Natural killer cell (primary cell): ENCODE measurements at regions not wholly inside any gene's neighbourhood (a gene's known extent, or its start where the extent isn't known, plus 50 kb on each side); places are given as distances from the start of the nearest gene placed in this dataset.

Experiments
- ATAC-seq, 3 donors: fragments of 150-1000 bp in 2 of 3; fragments of 200-7000 bp in 1 of 3; cut with Tn5 transposase; 1 replicate in 1 of 3; 2 replicates in 2 of 3; pipeline ENCODE4 v1.10.0; 2021; ENCODE audit warnings: mild to moderate bottlenecking in 2 of 3, moderate library complexity in 2 of 3
- DNase-seq, 2 donors: peaks; one replicate each; pipeline versions ENCODE4 v3.0.0 to v3.0.0-alpha.2; 2013 to 2021; ENCODE audit warnings: mixed read lengths in 1 of 2
- H3K27ac ChIP-seq: one replicate; pipeline ENCODE4 v1.5.1; 2013; ENCODE audit warnings: mild to moderate bottlenecking, low read length
- H3K27me3 ChIP-seq: one replicate; pipeline ENCODE4 v1.6.1; 2013; ENCODE audit warnings: low read length; ENCODE audit not compliant: control insufficient read depth, insufficient read depth
- H3K36me3 ChIP-seq: one replicate; pipeline ENCODE4 v1.6.1; 2013; ENCODE audit warnings: low read length; ENCODE audit not compliant: control insufficient read depth, insufficient read depth
- H3K4me1 ChIP-seq: one replicate; pipeline ENCODE4 v1.6.1; 2013; ENCODE audit warnings: low read length; ENCODE audit not compliant: control insufficient read depth, insufficient read depth
- H3K4me3 ChIP-seq: one replicate; pipeline ENCODE4 v1.5.1; 2013; ENCODE audit warnings: low read length
- H3K9me3 ChIP-seq: one replicate; pipeline ENCODE4 v1.6.1; 2013; ENCODE audit warnings: low read length; ENCODE audit not compliant: control insufficient read depth, insufficient read depth
- H3K27ac Mint-ChIP-seq, 2 donors: one replicate each; pipeline ENCODE4 v1.8.0; 2022; ENCODE audit warnings: mild to moderate bottlenecking in 2 of 2, mixed read lengths in 2 of 2, moderate library complexity in 1 of 2
- H3K27me3 Mint-ChIP-seq, 2 donors: one replicate each; pipeline ENCODE4 v1.8.0; 2022; ENCODE audit warnings: low read depth in 2 of 2, mixed read lengths in 2 of 2
- H3K36me3 Mint-ChIP-seq: one replicate; pipeline ENCODE4 v1.8.0; 2022; ENCODE audit warnings: mixed read lengths
- H3K4me1 Mint-ChIP-seq, 2 donors: one replicate each; pipeline ENCODE4 v1.8.0; 2022; ENCODE audit warnings: mixed read lengths in 2 of 2
- H3K4me3 Mint-ChIP-seq: one replicate; pipeline ENCODE4 v1.8.0; 2022; ENCODE audit warnings: mild to moderate bottlenecking, moderate library complexity, mixed read lengths
- H3K9me3 Mint-ChIP-seq, 2 donors: one replicate each; pipeline ENCODE4 v1.8.0; 2022; ENCODE audit warnings: mixed read lengths in 2 of 2
- CTCF ChIP-seq: fragments of 200-600 bp; IDR thresholded peaks from one replicate; pipeline ENCODE4 v1.8.0; 2022; ENCODE audit warnings: antibody characterized with exemption
- WGBS: methylation state at CpG from one replicate; pipeline ENCODE4 v1.1.7; 2013; ENCODE audit warnings: missing lambda C conversion rate; ENCODE audit not compliant: insufficient coverage; 5-methylcytosine and 5-hydroxymethylcytosine counted together
- intact Hi-C: fragments of 100-400 bp; cut with micrococcal nuclease; formaldehyde crosslinking; loops from one replicate; pipeline ENCODE4 v1.14.2; 2022

- no peaks in the 10 kb centered on the region for H3K9me3 ChIP-seq
- Mint-ChIP-seq H3K4me1 (no peaks in the 10 kb centered on the region), H3K36me3 (no peaks in the 10 kb centered on the region), H3K27me3 (no peaks in the 10 kb centered on the region), H3K27ac (no peak overlapping the region), H3K9me3 (peaks cover 14 to 28% of the 10 kb centered on the region in 2 donors), H3K4me3 (no peak overlapping the region)
- no peak overlapping the region for H3K27ac ChIP-seq
- no peaks in the 10 kb centered on the region for H3K27me3 ChIP-seq
- H3K4me1 ChIP-seq: no peaks in the 10 kb centered on the region
- 77% methylated on average over 4 of the region's 4 CpGs for WGBS
- TF ChIP-seq CTCF: no peak
- DNase-seq (no peak), ATAC-seq (no peak)
- no peak overlapping the region for H3K4me3 ChIP-seq
- intact Hi-C loops: no loop called here
- H3K36me3 ChIP-seq: no peaks in the 10 kb centered on the region
Measured at GRCh38 chr12:60847281-60847680, 1251.5 kb downstream of the SLC16A7 start.

GRCh38 chr12:60849723-60850122 is 1253.9 kb downstream of the SLC16A7 start:
- ATAC-seq (no peak), DNase-seq (no peak)
- H3K9me3 ChIP-seq: no peaks in the 10 kb centered on the region
- H3K27me3 Mint-ChIP-seq: no peaks in the 10 kb centered on the region
- TF ChIP-seq CTCF: no peak
- no peaks in the 10 kb centered on the region for H3K4me1 Mint-ChIP-seq
- no peak overlapping the region for H3K27ac Mint-ChIP-seq
- H3K9me3 Mint-ChIP-seq: peaks cover 19 to 30% of the 10 kb centered on the region in 2 donors
- no peak overlapping the region for H3K4me3 Mint-ChIP-seq
- no peak overlapping the region for H3K27ac ChIP-seq
- H3K36me3 ChIP-seq: no peaks in the 10 kb centered on the region
- WGBS: 72% methylated on average over 3 of the region's 3 CpGs
- intact Hi-C loops: no loop called here
- no peaks in the 10 kb centered on the region for H3K36me3 Mint-ChIP-seq
- H3K4me1 ChIP-seq: no peaks in the 10 kb centered on the region
- no peak overlapping the region for H3K4me3 ChIP-seq
- H3K27me3 ChIP-seq: no peaks in the 10 kb centered on the region

- DNase-seq: no peak
- Mint-ChIP-seq H3K27me3 (no peaks in the 10 kb centered on the region), H3K27ac (no peak overlapping the region), H3K4me3 (no peak overlapping the region), H3K4me1 (no peaks in the 10 kb centered on the region), H3K9me3 (peaks cover 21 to 27% of the 10 kb centered on the region in 2 donors), H3K36me3 (no peaks in the 10 kb centered on the region)
- ATAC-seq: no peak
- Histone ChIP-seq H3K36me3 (no peaks in the 10 kb centered on the region), H3K9me3 (no peaks in the 10 kb centered on the region), H3K27ac (no peak overlapping the region), H3K4me1 (no peaks in the 10 kb centered on the region), H3K27me3 (no peaks in the 10 kb centered on the region), H3K4me3 (no peak overlapping the region)
- intact Hi-C loops: no loop called here
- no CpG with 5 or more reads among the region's 2 CpGs for WGBS
- TF ChIP-seq CTCF: no peak
Measured at GRCh38 chr12:60853407-60853806, 1257.6 kb downstream of the SLC16A7 start.

- Histone ChIP-seq H3K4me3 (no peak overlapping the region), H3K27me3 (no peaks in the 10 kb centered on the region), H3K36me3 (no peaks in the 10 kb centered on the region), H3K4me1 (no peaks in the 10 kb centered on the region), H3K27ac (no peak overlapping the region), H3K9me3 (peaks cover 2% of the 10 kb centered on the region)
- H3K4me3 Mint-ChIP-seq: no peak overlapping the region
- no peaks in the 10 kb centered on the region for H3K36me3 Mint-ChIP-seq
- intact Hi-C loops: no loop called here
- no peak for TF ChIP-seq CTCF
- H3K27me3 Mint-ChIP-seq: no peaks in the 10 kb centered on the region
- DNase-seq: no peak
- H3K9me3 Mint-ChIP-seq: peaks cover 5 to 16% of the 10 kb centered on the region in 2 donors
- ATAC-seq: no peak
- no peak overlapping the region for H3K27ac Mint-ChIP-seq
- H3K4me1 Mint-ChIP-seq: no peaks in the 10 kb centered on the region
- WGBS: 94% methylated on average over 1 of the region's 1 CpG
Measured at GRCh38 chr12:60863421-60863820, 1267.6 kb downstream of the SLC16A7 start.
